ENCODE measurements at regions not wholly inside any gene's neighbourhood (a gene's known extent, or its start where the extent isn't known, plus 50 kb on each side); places are given as distances from the start of the nearest gene placed in this dataset.

DNA sequence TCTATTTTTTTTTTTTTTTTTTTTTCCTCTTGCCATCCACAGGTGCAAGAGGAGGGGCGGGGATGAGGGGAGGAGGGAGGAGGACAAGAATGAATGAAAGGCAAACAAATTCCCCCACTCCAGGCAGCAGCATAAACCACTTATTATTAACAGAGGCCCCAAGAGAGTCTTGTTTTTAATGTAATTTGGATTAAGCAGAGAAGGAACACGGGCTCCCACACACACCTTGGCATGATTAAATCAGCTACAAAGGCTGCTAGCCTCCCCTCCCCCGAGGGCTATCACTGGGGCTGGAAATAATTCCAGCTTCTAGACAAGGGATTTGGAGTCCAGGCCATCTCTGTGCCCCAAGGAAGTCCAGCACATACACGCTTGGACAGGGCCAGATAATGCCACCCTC, 93.4 kb upstream of the DRD2 start:
- H3K9me3 Mint-ChIP-seq (ENCODE audit: unreplicated experiment): peaks cover 2% of the 10 kb centered on the region
- no peaks in the 10 kb centered on the region for H3K36me3 Mint-ChIP-seq (ENCODE audit: unreplicated experiment)
- no peak for DNase-seq

DNA sequence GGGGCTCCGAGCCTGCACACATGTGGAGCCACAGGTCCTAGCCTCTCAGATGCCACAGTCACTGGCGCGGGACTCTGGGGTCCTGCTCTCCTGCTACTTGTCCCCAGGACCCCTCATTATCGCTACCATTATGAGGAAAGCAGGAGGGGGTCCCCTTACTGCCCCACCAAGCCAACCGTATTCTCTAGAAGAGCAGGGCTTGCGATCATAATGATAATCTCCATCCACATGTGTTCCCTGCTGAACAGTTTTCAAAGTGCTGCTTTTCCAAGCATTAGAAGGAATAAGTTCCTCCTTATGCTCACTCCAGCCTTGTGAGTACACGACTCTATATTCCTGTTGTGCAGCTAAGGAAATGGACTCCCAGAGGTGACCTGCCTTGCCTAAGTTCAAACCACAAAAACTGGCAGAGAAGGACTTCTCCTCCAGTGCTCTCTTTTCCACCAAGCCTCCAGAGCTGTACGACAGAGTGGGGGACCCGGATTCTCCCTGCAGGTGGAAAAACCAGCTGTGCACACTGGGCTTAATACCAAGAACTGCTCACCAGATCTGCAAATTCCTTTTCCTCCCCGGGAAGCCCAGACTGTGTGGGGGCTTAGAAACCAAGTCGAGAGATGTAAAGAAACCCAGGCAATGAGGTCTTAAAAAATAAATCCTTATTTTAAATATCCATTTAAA, 92.8 kb upstream of the DRD2 start:
- H3K9me3 Mint-ChIP-seq (ENCODE audit: unreplicated experiment): peaks cover 2% of the 10 kb centered on the region
- H3K4me3 Mint-ChIP-seq (ENCODE audit: unreplicated experiment): no peak overlapping the region
- no peak overlapping the region for H3K27ac Mint-ChIP-seq (ENCODE audit: unreplicated experiment)
- H3K36me3 Mint-ChIP-seq (ENCODE audit: unreplicated experiment): no peaks in the 10 kb centered on the region
- TF ChIP-seq, protein P1, sequence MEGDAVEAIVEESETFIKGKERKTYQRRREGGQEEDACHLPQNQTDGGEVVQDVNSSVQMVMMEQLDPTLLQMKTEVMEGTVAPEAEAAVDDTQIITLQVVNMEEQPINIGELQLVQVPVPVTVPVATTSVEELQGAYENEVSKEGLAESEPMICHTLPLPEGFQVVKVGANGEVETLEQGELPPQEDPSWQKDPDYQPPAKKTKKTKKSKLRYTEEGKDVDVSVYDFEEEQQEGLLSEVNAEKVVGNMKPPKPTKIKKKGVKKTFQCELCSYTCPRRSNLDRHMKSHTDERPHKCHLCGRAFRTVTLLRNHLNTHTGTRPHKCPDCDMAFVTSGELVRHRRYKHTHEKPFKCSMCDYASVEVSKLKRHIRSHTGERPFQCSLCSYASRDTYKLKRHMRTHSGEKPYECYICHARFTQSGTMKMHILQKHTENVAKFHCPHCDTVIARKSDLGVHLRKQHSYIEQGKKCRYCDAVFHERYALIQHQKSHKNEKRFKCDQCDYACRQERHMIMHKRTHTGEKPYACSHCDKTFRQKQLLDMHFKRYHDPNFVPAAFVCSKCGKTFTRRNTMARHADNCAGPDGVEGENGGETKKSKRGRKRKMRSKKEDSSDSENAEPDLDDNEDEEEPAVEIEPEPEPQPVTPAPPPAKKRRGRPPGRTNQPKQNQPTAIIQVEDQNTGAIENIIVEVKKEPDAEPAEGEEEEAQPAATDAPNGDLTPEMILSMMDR (IDR thresholded peaks at IDR 0.05; ENCODE audit: partially characterized antibody, unreplicated experiment): no peak
- DNase-seq: no peak
- H3K27me3 Mint-ChIP-seq (ENCODE audit: unreplicated experiment): peaks cover 3% of the 10 kb centered on the region
- peaks cover 11% of the 10 kb centered on the region for H3K4me1 Mint-ChIP-seq (ENCODE audit: low read depth, unreplicated experiment)

More for the DNA sequence above, 93.4 kb upstream of the DRD2 start:
- H3K4me3 Mint-ChIP-seq (ENCODE audit: unreplicated experiment): no peak overlapping the region
- H3K4me1 Mint-ChIP-seq (ENCODE audit: low read depth, unreplicated experiment): peaks cover 12% of the 10 kb centered on the region
- no peak overlapping the region for H3K27ac Mint-ChIP-seq (ENCODE audit: unreplicated experiment)
- H3K27me3 Mint-ChIP-seq (ENCODE audit: unreplicated experiment): peaks cover 3% of the 10 kb centered on the region
- TF ChIP-seq, protein P1 (IDR thresholded peaks at IDR 0.05; ENCODE audit: partially characterized antibody, unreplicated experiment): no peak

DNA sequence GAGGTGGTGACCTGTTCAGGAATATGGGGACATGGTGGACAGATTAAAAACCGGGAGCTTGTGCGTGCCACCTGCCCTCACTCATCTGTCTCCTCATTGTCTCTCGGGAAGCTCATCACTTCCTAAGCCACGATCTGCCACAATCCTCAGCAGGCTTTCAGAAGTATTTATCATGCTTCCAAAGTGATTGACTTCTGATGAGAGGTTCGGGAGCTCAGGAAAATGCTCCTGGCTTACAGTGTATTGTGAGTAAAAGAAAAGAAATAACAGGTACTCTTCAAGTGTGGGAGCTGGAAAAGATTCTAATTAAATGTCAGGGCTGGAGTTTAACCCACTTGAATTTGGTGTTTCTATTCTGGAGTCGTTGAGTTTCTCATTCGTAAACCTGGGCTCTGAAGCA, 91.9 kb upstream of the DRD2 start:
- DNase-seq: no peak
- TF ChIP-seq, protein P1 (IDR thresholded peaks at IDR 0.05; ENCODE audit: partially characterized antibody, unreplicated experiment): no peak
- Mint-ChIP-seq H3K9me3 (ENCODE audit: unreplicated experiment) (no peaks in the 10 kb centered on the region), H3K4me3 (ENCODE audit: unreplicated experiment) (no peak overlapping the region), H3K36me3 (ENCODE audit: unreplicated experiment) (no peaks in the 10 kb centered on the region), H3K27me3 (ENCODE audit: unreplicated experiment) (peaks cover 3% of the 10 kb centered on the region), H3K4me1 (ENCODE audit: low read depth, unreplicated experiment) (peaks cover 11% of the 10 kb centered on the region), H3K27ac (ENCODE audit: unreplicated experiment) (no peak overlapping the region)

GRCh38 chr11:113564527-113565130, 89.4 kb upstream of the DRD2 start:
- Mint-ChIP-seq H3K4me3 (ENCODE audit: unreplicated experiment) (no peak overlapping the region), H3K36me3 (ENCODE audit: unreplicated experiment) (no peaks in the 10 kb centered on the region), H3K27ac (ENCODE audit: unreplicated experiment) (peak overlapping the region; percentile 65), H3K9me3 (ENCODE audit: unreplicated experiment) (no peaks in the 10 kb centered on the region), H3K27me3 (ENCODE audit: unreplicated experiment) (peaks cover 3% of the 10 kb centered on the region), H3K4me1 (ENCODE audit: low read depth, unreplicated experiment) (peaks cover 11% of the 10 kb centered on the region)
- TF ChIP-seq, protein P1 (IDR thresholded peaks at IDR 0.05; ENCODE audit: partially characterized antibody, unreplicated experiment): no peak
- DNase-seq: no peak
